Endodermal cell (in vitro differentiated cells): ENCODE measurements at regions not wholly inside any gene's neighbourhood (a gene's known extent, or its start where the extent isn't known, plus 50 kb on each side); places are given as distances from the start of the nearest gene placed in this dataset.
A peak's percentile ranks its signal among the peaks of the same experiment; 100 is the strongest.

ENCODE experiments used
- DNase-seq: peaks from one replicate; pipeline ENCODE4 v3.0.0-alpha.2; 2017
- H3K27ac ChIP-seq: 2 replicates; pipeline ENCODE4 v1.5.1; 2013; ENCODE audit warnings: mild to moderate bottlenecking, low read depth, low read length, moderate library complexity
- H3K27me3 ChIP-seq: 2 replicates; pipeline ENCODE4 v1.6.1; 2013; ENCODE audit warnings: mild to moderate bottlenecking, low read length, moderate library complexity; ENCODE audit not compliant: insufficient read depth, control insufficient read depth, poor library complexity, severe bottlenecking
- H3K36me3 ChIP-seq: 2 replicates; pipeline ENCODE4 v1.7.0; 2013; ENCODE audit warnings: mild to moderate bottlenecking, low read length, moderate library complexity; ENCODE audit not compliant: control insufficient read depth, insufficient read depth
- H3K4me1 ChIP-seq: one replicate; pipeline ENCODE4 v1.7.0; 2013; ENCODE audit warnings: low read length; ENCODE audit not compliant: control insufficient read depth, insufficient read depth
- H3K4me3 ChIP-seq: 2 replicates; pipeline ENCODE4 v1.5.1; 2013; ENCODE audit warnings: mild to moderate bottlenecking, low read length, moderate library complexity
- H3K9ac ChIP-seq: 2 replicates; pipeline ENCODE4 v1.6.1; 2013; ENCODE audit warnings: mild to moderate bottlenecking, low read length, moderate library complexity; ENCODE audit not compliant: poor library complexity, severe bottlenecking; ENCODE audit errors: extremely low read depth
- H3K9me3 ChIP-seq: 2 replicates; pipeline ENCODE4 v1.6.1; 2013; ENCODE audit warnings: mild to moderate bottlenecking, low read length, moderate library complexity; ENCODE audit not compliant: control insufficient read depth
- H3K27ac Mint-ChIP-seq: 2 replicates; pipeline ENCODE4 v1.8.0; 2020; ENCODE audit warnings: mixed read lengths
- H3K27me3 Mint-ChIP-seq: 2 replicates; pipeline ENCODE4 v1.8.0; 2021; ENCODE audit warnings: mild to moderate bottlenecking, mixed read lengths; ENCODE audit not compliant: insufficient read depth
- H3K36me3 Mint-ChIP-seq: 2 replicates; pipeline ENCODE4 v1.8.0; 2020; ENCODE audit warnings: low read depth, mixed read lengths
- H3K4me1 Mint-ChIP-seq: 2 replicates; pipeline ENCODE4 v1.8.0; 2020; ENCODE audit warnings: mixed read lengths
- H3K4me3 Mint-ChIP-seq: 2 replicates; pipeline ENCODE4 v1.8.0; 2020; ENCODE audit warnings: mild to moderate bottlenecking, moderate library complexity, mixed read lengths
- H3K9me3 Mint-ChIP-seq: 2 replicates; pipeline ENCODE4 v1.8.0; 2020; ENCODE audit warnings: mild to moderate bottlenecking, mixed read lengths
- whole genome bisulfite sequencing, 2 experiments: methylation state at CpG; one replicate each; pipeline versions ENCODE4 v1.1.5 to v1.1.7; 2013; ENCODE audit warnings: missing lambda C conversion rate in 2 of 2, mixed read lengths in 1 of 2; ENCODE audit not compliant: insufficient coverage in 1 of 2, insufficient read length in 1 of 2; 5-methylcytosine and 5-hydroxymethylcytosine counted together
- TF ChIP-seq, protein P1 (sequence below): fragments of 200-600 bp; sonication (generic); conservative IDR thresholded peaks from 2 replicates; pipeline ENCODE4 v1.5.0; 2021; ENCODE audit warnings: antibody characterized with exemption, mild to moderate bottlenecking

DNA sequence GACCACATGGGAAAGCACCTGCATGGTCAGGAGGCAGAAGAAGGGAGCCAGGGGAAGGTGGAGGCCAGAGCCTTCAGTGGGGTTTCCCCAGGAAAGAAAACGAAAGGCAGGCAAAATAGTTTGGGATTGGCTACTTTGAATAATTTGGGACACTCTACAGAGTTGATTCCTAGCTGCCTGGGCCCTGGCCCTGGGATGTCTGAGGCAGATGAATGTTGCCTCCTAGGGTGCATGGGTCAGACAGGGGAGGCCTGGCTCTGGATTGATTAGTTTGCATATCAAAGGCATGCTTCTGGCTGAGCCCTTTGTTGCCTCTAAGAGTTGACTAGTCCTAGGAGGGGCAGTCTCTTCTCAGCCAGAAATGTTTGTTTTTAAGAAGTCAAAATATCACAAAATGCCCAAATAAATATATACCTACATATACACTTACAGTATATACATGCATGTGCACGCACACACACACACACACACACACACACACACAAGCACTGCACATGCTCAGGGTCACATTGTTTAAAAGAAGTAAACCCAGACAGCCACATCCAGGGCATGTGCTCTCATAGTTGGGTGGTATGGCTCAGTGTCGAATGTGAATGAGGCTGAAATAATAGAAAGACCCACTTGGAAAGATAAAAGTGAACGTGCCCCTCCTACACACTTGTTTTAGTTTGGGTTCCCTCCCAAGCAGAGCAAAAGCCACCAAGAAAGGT lies 184.2 kb downstream of the GPAM start:
- Mint-ChIP-seq H3K9me3 (peaks cover 30% of the 10 kb centered on the region), H3K27me3 (no peaks in the 10 kb centered on the region), H3K36me3 (peaks cover 2% of the 10 kb centered on the region), H3K4me1 (peaks cover 21% of the 10 kb centered on the region), H3K4me3 (no peak overlapping the region), H3K27ac (peak overlapping the region; percentile 72)
- Histone ChIP-seq H3K4me3 (no peak overlapping the region), H3K27me3 (no peaks in the 10 kb centered on the region), H3K4me1 (peaks cover 7% of the 10 kb centered on the region), H3K36me3 (no peaks in the 10 kb centered on the region), H3K9me3 (peaks cover 38% of the 10 kb centered on the region), H3K27ac (peak overlapping the region; percentile 90), H3K9ac (no peak overlapping the region)
- DNase-seq, result peak; percentile 76
- whole genome bisulfite sequencing, 2 experiments, result 38 to 40% methylated on average over 1 to 4 of the region's 4 CpGs
- TF ChIP-seq, protein P1, sequence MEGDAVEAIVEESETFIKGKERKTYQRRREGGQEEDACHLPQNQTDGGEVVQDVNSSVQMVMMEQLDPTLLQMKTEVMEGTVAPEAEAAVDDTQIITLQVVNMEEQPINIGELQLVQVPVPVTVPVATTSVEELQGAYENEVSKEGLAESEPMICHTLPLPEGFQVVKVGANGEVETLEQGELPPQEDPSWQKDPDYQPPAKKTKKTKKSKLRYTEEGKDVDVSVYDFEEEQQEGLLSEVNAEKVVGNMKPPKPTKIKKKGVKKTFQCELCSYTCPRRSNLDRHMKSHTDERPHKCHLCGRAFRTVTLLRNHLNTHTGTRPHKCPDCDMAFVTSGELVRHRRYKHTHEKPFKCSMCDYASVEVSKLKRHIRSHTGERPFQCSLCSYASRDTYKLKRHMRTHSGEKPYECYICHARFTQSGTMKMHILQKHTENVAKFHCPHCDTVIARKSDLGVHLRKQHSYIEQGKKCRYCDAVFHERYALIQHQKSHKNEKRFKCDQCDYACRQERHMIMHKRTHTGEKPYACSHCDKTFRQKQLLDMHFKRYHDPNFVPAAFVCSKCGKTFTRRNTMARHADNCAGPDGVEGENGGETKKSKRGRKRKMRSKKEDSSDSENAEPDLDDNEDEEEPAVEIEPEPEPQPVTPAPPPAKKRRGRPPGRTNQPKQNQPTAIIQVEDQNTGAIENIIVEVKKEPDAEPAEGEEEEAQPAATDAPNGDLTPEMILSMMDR, result no peak

GRCh38 chr10:111999915-112000302 lies 183.7 kb downstream of the GPAM start:
- H3K9ac ChIP-seq, result no peak overlapping the region
- peaks cover 7% of the 10 kb centered on the region for H3K4me1 ChIP-seq
- peaks cover 33% of the 10 kb centered on the region for H3K9me3 ChIP-seq
- H3K27ac ChIP-seq, result peak overlapping the region; percentile 90
- WGBS, 2 experiments, result 50 to 69% methylated on average over 1 to 3 of the region's 3 CpGs
- H3K4me3 Mint-ChIP-seq, result no peak overlapping the region
- peaks cover 2% of the 10 kb centered on the region for H3K36me3 Mint-ChIP-seq
- H3K27ac Mint-ChIP-seq, result no peak overlapping the region
- no peaks in the 10 kb centered on the region for H3K27me3 ChIP-seq
- H3K4me3 ChIP-seq, result no peak overlapping the region
- peaks cover 25% of the 10 kb centered on the region for H3K9me3 Mint-ChIP-seq
- TF ChIP-seq, protein P1, result no peak
- DNase-seq, result peak; percentile 57
- H3K4me1 Mint-ChIP-seq, result peaks cover 27% of the 10 kb centered on the region
- no peaks in the 10 kb centered on the region for H3K36me3 ChIP-seq
- no peaks in the 10 kb centered on the region for H3K27me3 Mint-ChIP-seq

DNA sequence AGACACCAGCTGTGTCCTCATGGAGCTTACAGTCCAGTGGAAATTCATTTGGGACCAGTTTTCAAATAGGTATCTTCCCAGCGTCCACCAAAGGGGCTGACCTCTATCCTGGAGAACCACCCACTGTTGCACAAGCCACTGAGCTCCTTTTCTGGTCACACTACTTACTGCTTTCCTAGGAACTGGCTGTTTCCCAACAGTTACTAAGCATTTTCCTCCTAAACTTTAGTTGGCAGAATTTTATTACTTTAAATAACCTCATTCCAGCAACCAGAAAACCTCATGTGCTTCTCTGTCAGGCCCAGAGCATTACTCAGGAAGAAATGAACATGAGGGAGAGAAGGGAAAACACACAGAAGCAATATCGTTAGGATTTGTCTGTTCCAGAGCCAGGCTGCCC lies 183.1 kb downstream of the GPAM start:
- peaks cover 27% of the 10 kb centered on the region for H3K4me1 Mint-ChIP-seq

More for the DNA sequence above, 183.1 kb downstream of the GPAM start:
- H3K36me3 Mint-ChIP-seq, result peaks cover 2% of the 10 kb centered on the region
- DNase-seq, result no peak
- no peaks in the 10 kb centered on the region for H3K27me3 Mint-ChIP-seq
- H3K27me3 ChIP-seq, result no peaks in the 10 kb centered on the region
- TF ChIP-seq, protein P1, result no peak
- WGBS, 2 experiments, result 92 to 100% methylated on average over 1 to 2 of the region's 2 CpGs
- H3K4me3 ChIP-seq, result no peak overlapping the region
- H3K9me3 ChIP-seq, result peaks cover 27% of the 10 kb centered on the region
- H3K4me3 Mint-ChIP-seq, result no peak overlapping the region
- no peak overlapping the region for H3K27ac ChIP-seq
- H3K9ac ChIP-seq, result no peak overlapping the region
- H3K9me3 Mint-ChIP-seq, result peaks cover 20% of the 10 kb centered on the region
- H3K27ac Mint-ChIP-seq, result no peak overlapping the region
- no peaks in the 10 kb centered on the region for H3K36me3 ChIP-seq
- peaks cover 7% of the 10 kb centered on the region for H3K4me1 ChIP-seq
